ENCODE measurements at regions not wholly inside any gene's neighbourhood (a gene's known extent, or its start where the extent isn't known, plus 50 kb on each side); places are given as distances from the start of the nearest gene placed in this dataset.

DNA sequence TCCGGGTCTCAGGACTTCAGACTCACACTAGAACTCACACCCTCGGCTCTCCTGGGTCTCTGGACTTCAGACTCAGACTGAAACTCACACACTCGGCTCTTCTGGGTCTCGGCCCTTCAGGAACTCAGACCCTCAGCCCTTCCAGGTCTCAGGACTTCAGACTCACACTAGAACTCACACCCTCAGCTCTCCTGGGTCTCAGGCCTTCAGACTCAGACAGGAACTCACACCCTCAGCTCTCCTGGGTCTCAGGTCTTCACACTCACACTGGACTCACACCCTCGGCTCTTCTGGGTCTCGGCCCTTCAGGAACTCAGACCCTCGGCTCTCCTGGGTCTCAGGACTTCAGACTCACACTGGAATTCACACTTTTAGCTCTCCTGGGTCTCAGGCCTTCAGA, 137.3 kb downstream of the CRLF2 start:
- Mint-ChIP-seq H3K4me3 (ENCODE audit: unreplicated experiment) (no peak overlapping the region), H3K36me3 (ENCODE audit: unreplicated experiment) (no peaks in the 10 kb centered on the region), H3K4me1 (ENCODE audit: unreplicated experiment) (no peaks in the 10 kb centered on the region), H3K27me3 (ENCODE audit: unreplicated experiment) (peaks cover 2% of the 10 kb centered on the region), H3K9me3 (ENCODE audit: unreplicated experiment) (peaks cover 7% of the 10 kb centered on the region), H3K27ac (ENCODE audit: unreplicated experiment) (no peak overlapping the region)
- TF ChIP-seq, protein P1, sequence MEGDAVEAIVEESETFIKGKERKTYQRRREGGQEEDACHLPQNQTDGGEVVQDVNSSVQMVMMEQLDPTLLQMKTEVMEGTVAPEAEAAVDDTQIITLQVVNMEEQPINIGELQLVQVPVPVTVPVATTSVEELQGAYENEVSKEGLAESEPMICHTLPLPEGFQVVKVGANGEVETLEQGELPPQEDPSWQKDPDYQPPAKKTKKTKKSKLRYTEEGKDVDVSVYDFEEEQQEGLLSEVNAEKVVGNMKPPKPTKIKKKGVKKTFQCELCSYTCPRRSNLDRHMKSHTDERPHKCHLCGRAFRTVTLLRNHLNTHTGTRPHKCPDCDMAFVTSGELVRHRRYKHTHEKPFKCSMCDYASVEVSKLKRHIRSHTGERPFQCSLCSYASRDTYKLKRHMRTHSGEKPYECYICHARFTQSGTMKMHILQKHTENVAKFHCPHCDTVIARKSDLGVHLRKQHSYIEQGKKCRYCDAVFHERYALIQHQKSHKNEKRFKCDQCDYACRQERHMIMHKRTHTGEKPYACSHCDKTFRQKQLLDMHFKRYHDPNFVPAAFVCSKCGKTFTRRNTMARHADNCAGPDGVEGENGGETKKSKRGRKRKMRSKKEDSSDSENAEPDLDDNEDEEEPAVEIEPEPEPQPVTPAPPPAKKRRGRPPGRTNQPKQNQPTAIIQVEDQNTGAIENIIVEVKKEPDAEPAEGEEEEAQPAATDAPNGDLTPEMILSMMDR (IDR thresholded peaks at IDR 0.05), result no peak
- DNase-seq (ENCODE audit: extremely low spot score, unreplicated experiment), result no peak

DNA sequence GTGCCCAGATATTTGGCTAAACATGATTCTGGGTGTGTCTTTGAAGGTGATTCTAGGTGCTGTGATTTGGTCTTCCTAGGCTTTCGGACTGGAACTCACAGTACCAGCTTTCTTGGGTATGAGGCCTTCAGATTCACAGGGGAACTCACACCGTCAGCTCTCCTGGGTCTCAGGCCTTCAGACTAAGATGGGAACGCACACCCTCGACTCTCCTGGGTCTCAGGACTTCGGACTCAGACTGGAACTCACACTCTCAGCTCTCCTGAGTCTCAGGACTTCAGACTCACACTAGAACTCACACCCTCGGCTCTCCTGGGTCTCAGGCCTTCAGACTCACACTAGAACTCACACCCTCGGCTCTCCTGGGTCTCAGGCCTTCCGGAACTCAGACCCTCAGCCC, 137.7 kb downstream of the CRLF2 start:
- Mint-ChIP-seq H3K4me3 (ENCODE audit: unreplicated experiment) (no peak overlapping the region), H3K27ac (ENCODE audit: unreplicated experiment) (no peak overlapping the region), H3K36me3 (ENCODE audit: unreplicated experiment) (no peaks in the 10 kb centered on the region), H3K27me3 (ENCODE audit: unreplicated experiment) (peaks cover 2% of the 10 kb centered on the region), H3K9me3 (ENCODE audit: unreplicated experiment) (peaks cover 7% of the 10 kb centered on the region), H3K4me1 (ENCODE audit: unreplicated experiment) (no peaks in the 10 kb centered on the region)
- no peak for DNase-seq (ENCODE audit: extremely low spot score, unreplicated experiment)
- TF ChIP-seq, protein P1 (IDR thresholded peaks at IDR 0.05), result no peak

DNA sequence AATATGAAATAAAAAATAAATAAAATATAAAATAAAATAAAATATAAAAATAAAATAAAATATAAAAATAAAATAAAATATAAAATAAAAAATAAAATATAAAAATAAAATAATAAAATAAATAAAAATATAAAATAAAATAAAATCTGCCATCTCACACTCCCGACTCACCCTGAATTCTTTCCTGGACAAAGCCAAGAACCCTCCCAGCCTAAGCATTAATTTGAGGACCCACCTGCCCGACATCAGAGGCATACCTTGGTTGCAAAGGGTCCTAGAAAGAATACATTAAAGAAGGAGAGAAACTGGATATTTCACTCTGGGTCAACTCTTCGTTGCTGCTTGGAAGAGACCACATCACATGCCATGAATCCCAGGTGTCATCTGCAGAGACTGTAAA, 138.3 kb downstream of the CRLF2 start:
- Mint-ChIP-seq H3K36me3 (ENCODE audit: unreplicated experiment) (no peaks in the 10 kb centered on the region), H3K27ac (ENCODE audit: unreplicated experiment) (no peak overlapping the region), H3K9me3 (ENCODE audit: unreplicated experiment) (peaks cover 7% of the 10 kb centered on the region), H3K4me1 (ENCODE audit: unreplicated experiment) (no peaks in the 10 kb centered on the region), H3K27me3 (ENCODE audit: unreplicated experiment) (peaks cover 2% of the 10 kb centered on the region), H3K4me3 (ENCODE audit: unreplicated experiment) (no peak overlapping the region)
- DNase-seq (ENCODE audit: extremely low spot score, unreplicated experiment), result no peak
- TF ChIP-seq, protein P1 (IDR thresholded peaks at IDR 0.05), result no peak

DNA sequence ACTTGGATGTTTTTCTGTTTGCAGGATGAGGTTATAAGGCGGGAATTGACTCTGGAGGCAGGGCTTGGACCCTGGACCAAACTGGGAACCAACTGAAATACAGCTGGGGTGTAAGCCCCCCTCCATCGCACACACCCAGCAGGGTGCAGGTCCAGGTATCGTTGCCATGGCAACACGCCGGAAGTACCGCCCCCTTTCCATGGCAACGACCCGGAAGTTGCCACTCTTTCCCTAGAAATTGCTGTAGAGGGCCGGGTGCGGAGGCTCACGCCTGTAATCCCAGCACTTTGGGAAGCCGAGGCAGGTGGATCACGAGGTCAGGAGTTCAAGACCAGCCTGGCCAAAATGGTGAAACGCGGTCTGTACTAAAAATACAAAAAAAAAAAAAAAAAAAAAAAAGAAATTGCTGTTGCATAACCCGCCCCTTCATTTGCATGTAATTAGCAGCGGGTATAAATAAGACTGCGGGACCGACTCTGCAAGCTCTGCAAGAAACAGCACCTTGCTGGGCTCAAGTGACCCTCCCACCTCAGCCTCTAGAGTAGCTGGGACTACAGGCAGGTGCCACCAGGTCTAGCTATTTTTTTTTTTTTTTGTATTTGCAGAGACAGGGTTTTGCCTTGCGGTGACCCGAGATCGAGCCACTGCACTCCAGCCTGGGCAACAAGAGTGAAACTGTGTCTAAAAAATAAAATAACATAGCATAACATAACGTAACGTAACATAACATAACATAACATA, 139.6 kb downstream of the CRLF2 start:
- H3K4me1 Mint-ChIP-seq (ENCODE audit: unreplicated experiment), result no peaks in the 10 kb centered on the region
- peaks cover 2% of the 10 kb centered on the region for H3K27me3 Mint-ChIP-seq (ENCODE audit: unreplicated experiment)
- no peaks in the 10 kb centered on the region for H3K36me3 Mint-ChIP-seq (ENCODE audit: unreplicated experiment)
- TF ChIP-seq, protein P1 (IDR thresholded peaks at IDR 0.05), result no peak
- H3K9me3 Mint-ChIP-seq (ENCODE audit: unreplicated experiment), result peaks cover 7% of the 10 kb centered on the region
- H3K27ac Mint-ChIP-seq (ENCODE audit: unreplicated experiment), result no peak overlapping the region
- no peak for DNase-seq (ENCODE audit: extremely low spot score, unreplicated experiment)
- no peak overlapping the region for H3K4me3 Mint-ChIP-seq (ENCODE audit: unreplicated experiment)

DNA sequence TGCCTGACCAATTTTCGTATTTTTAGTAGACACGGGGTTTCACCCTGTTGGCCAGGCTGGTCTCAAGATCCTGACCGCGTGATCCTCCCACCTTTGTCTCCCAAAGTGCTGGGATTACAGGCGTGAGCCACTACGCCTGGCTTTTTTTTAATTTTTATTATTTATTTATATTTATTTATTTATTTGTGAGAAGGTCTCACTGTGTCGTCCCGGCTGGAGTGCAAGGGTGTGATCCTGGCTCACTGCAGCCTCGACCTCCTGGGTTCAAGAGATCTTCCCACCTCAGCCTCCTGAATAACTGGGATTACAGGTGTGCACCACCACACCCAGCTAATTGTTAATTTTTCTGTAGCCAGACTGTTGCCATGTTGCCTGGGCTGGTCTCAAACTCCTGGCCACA, 141.1 kb downstream of the CRLF2 start:
- H3K4me1 Mint-ChIP-seq (ENCODE audit: unreplicated experiment), result no peaks in the 10 kb centered on the region
- no peaks in the 10 kb centered on the region for H3K27me3 Mint-ChIP-seq (ENCODE audit: unreplicated experiment)
- no peak overlapping the region for H3K4me3 Mint-ChIP-seq (ENCODE audit: unreplicated experiment)
- no peaks in the 10 kb centered on the region for H3K36me3 Mint-ChIP-seq (ENCODE audit: unreplicated experiment)
- DNase-seq (ENCODE audit: extremely low spot score, unreplicated experiment), result no peak
- TF ChIP-seq, protein P1 (IDR thresholded peaks at IDR 0.05), result no peak
- H3K9me3 Mint-ChIP-seq (ENCODE audit: unreplicated experiment), result peaks cover 7% of the 10 kb centered on the region
- H3K27ac Mint-ChIP-seq (ENCODE audit: unreplicated experiment), result no peak overlapping the region

All from osteocyte (in vitro differentiated cells).